Liver (tissue), 8 donors: ENCODE measurements at regions not wholly inside any gene's neighbourhood (a gene's known extent, or its start where the extent isn't known, plus 50 kb on each side); places are given as distances from the start of the nearest gene placed in this dataset.

ENCODE experiments used
- DNase-seq: peaks from one replicate; pipeline ENCODE4 v3.0.0-alpha.2; 2017; ENCODE audit warnings: low spot score
- H3K27ac ChIP-seq, 2 donors: one replicate each; pipeline ENCODE4 v1.7.0; 2013; ENCODE audit warnings: inconsistent platforms in 2 of 2, low read length in 2 of 2, control low read depth in 1 of 2, low read depth in 1 of 2, mild to moderate bottlenecking in 1 of 2
- H3K27me3 ChIP-seq, 4 donors: one replicate each; pipeline versions ENCODE4 v1.6.1 to v1.7.0; 2013; ENCODE audit warnings: low read length in 3 of 4, inconsistent platforms in 1 of 4, mild to moderate bottlenecking in 1 of 4, moderate library complexity in 1 of 4; ENCODE audit not compliant: control insufficient read depth in 4 of 4, insufficient read depth in 4 of 4
- H3K36me3 ChIP-seq, 4 donors: one replicate each; pipeline versions ENCODE4 v1.6.1 to v1.7.0; 2013; ENCODE audit warnings: low read length in 3 of 4, mild to moderate bottlenecking in 3 of 4, low read depth in 1 of 4, moderate library complexity in 1 of 4; ENCODE audit not compliant: control insufficient read depth in 4 of 4, insufficient read depth in 3 of 4
- H3K4me1 ChIP-seq, 4 donors: one replicate each; pipeline versions ENCODE4 v1.6.1 to v1.7.0; 2013; ENCODE audit warnings: low read length in 3 of 4, mild to moderate bottlenecking in 3 of 4, moderate library complexity in 1 of 4; ENCODE audit not compliant: control insufficient read depth in 4 of 4, insufficient read depth in 4 of 4
- H3K4me3 ChIP-seq, 3 donors: one replicate each; pipeline versions ENCODE4 v1.6.1 to v1.7.0; 2013; ENCODE audit warnings: low read length in 3 of 3, control low read depth in 1 of 3, low read depth in 1 of 3, mild to moderate bottlenecking in 1 of 3
- H3K9ac ChIP-seq, 2 donors: one replicate each; pipeline ENCODE4 v1.7.0; 2013; ENCODE audit warnings: low read length in 2 of 2, mild to moderate bottlenecking in 2 of 2, moderate library complexity in 2 of 2, control low read depth in 1 of 2, low read depth in 1 of 2
- H3K9me3 ChIP-seq, 4 donors: one replicate each; pipeline versions ENCODE4 v1.6.1 to v1.7.0; 2013; ENCODE audit warnings: low read length in 3 of 4; ENCODE audit not compliant: control insufficient read depth in 4 of 4
- ATF3 ChIP-seq: IDR thresholded peaks from 2 replicates; pipeline ENCODE4 v1.6.1; 2016; ENCODE audit warnings: antibody characterized with exemption
- EGR1 ChIP-seq, 2 donors: IDR thresholded peaks; 2 replicates each; pipeline ENCODE4 v1.6.1; 2016 to 2018; ENCODE audit warnings: antibody characterized with exemption in 2 of 2, low read depth in 2 of 2
- FOXA2 ChIP-seq: IDR thresholded peaks from 2 replicates; pipeline ENCODE4 v1.6.1; 2016; ENCODE audit warnings: antibody characterized with exemption
- HNF4A ChIP-seq, 2 donors: conservative IDR thresholded peaks; 2 replicates each; pipeline ENCODE4 v1.6.1; 2016; ENCODE audit warnings: antibody characterized with exemption in 2 of 2, mild to moderate bottlenecking in 2 of 2
- HNF4G ChIP-seq: IDR thresholded peaks from 2 replicates; pipeline ENCODE4 v1.6.1; 2016; ENCODE audit warnings: antibody characterized with exemption
- JUND ChIP-seq, 2 donors: IDR thresholded peaks; 2 replicates each; pipeline ENCODE4 v1.6.1; 2016; ENCODE audit warnings: antibody characterized with exemption in 2 of 2
- NR2F2 ChIP-seq: IDR thresholded peaks from 2 replicates; pipeline ENCODE4 v1.6.1; 2016; ENCODE audit warnings: antibody characterized with exemption
- RAD21 ChIP-seq, 2 donors: IDR thresholded peaks; 2 replicates each; pipeline ENCODE4 v1.6.1; 2016; ENCODE audit warnings: antibody characterized with exemption in 2 of 2, mild to moderate bottlenecking in 2 of 2
- REST ChIP-seq: IDR thresholded peaks from 2 replicates; pipeline ENCODE4 v1.6.1; 2016; ENCODE audit warnings: antibody characterized with exemption, mild to moderate bottlenecking
- SP1 ChIP-seq: IDR thresholded peaks from 2 replicates; pipeline ENCODE4 v1.6.1; 2018; ENCODE audit warnings: antibody characterized with exemption, mild to moderate bottlenecking
- TAF1 ChIP-seq: conservative IDR thresholded peaks from 2 replicates; pipeline ENCODE4 v1.6.1; 2016; ENCODE audit warnings: antibody characterized with exemption, mild to moderate bottlenecking
- YY1 ChIP-seq: IDR thresholded peaks from 2 replicates; pipeline ENCODE4 v1.6.1; 2016; ENCODE audit warnings: antibody characterized with exemption, mild to moderate bottlenecking
- WGBS: extraction: QIAGEN DNeasy Blood & Tissue Kit; methylation state at CpG from one replicate; pipeline ENCODE4 v1.1.7; 2013; 5-methylcytosine and 5-hydroxymethylcytosine counted together
- TF ChIP-seq, protein P1 (sequence below): fragments of 150-350 bp; IDR thresholded peaks from 2 replicates; pipeline ENCODE4 v1.5.1; 2017; ENCODE audit warnings: improper control_type of control experiment, low read depth, low read length; ENCODE audit not compliant: missing input control
- TF ChIP-seq, protein P2 (sequence below): IDR thresholded peaks from 2 replicates; pipeline ENCODE4 v1.6.1; 2016; ENCODE audit warnings: antibody characterized with exemption
- donor health status: healthy.
- donor health status: healthy.
- donor health status: healthy.
- donor health status: healthy.
- donor health status: healthy.

DNA sequence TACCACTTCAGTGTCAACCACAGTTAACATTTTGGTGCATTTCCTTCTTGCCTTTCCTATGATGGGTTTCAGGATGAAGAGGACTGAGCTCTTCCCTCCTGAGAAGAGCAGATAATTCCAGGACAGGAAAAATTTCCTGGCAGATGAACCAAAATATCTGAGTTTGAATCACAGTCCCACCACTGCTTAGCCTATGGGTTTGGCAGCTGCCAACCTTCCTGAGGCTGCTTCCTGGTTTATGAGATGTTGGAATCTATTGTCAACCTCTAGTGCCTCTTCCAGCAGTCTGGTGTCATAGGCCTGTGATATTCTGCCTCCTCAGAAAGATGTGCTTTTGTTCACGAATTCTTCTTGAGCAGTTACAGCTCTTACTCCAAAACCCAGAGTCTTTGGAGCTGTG lies 197.4 kb upstream of the FRMD6 start (continued):
- no peak for TF ChIP-seq YY1

GRCh38 chr14:51455041-51455835 lies 196.5 kb upstream of the FRMD6 start:
- Histone ChIP-seq H3K27me3 (no peaks in the 10 kb centered on the region), H3K4me1 (no peaks in the 10 kb centered on the region), H3K9ac (no peak overlapping the region), H3K9me3 (no peaks in the 10 kb centered on the region), H3K36me3 (no peaks in the 10 kb centered on the region), H3K4me3 (no peak overlapping the region), H3K27ac (no peak overlapping the region)
- DNase-seq, result no peak
- 85% methylated on average over 7 of the region's 7 CpGs for WGBS
- TF ChIP-seq, protein P1, sequence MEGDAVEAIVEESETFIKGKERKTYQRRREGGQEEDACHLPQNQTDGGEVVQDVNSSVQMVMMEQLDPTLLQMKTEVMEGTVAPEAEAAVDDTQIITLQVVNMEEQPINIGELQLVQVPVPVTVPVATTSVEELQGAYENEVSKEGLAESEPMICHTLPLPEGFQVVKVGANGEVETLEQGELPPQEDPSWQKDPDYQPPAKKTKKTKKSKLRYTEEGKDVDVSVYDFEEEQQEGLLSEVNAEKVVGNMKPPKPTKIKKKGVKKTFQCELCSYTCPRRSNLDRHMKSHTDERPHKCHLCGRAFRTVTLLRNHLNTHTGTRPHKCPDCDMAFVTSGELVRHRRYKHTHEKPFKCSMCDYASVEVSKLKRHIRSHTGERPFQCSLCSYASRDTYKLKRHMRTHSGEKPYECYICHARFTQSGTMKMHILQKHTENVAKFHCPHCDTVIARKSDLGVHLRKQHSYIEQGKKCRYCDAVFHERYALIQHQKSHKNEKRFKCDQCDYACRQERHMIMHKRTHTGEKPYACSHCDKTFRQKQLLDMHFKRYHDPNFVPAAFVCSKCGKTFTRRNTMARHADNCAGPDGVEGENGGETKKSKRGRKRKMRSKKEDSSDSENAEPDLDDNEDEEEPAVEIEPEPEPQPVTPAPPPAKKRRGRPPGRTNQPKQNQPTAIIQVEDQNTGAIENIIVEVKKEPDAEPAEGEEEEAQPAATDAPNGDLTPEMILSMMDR, result no peak
- no peak for TF ChIP-seq NR2F2
- TF ChIP-seq JUND (IDR thresholded peaks at IDR 0.05), result no peak
- TF ChIP-seq FOXA2, result no peak
- no peak for TF ChIP-seq EGR1 (IDR thresholded peaks at IDR 0.05; ENCODE audit: low read depth in 2 of 2)
- TF ChIP-seq REST, result no peak
- TF ChIP-seq RAD21 (IDR thresholded peaks at IDR 0.05), result no peak
- TF ChIP-seq TAF1, result no peak

DNA sequence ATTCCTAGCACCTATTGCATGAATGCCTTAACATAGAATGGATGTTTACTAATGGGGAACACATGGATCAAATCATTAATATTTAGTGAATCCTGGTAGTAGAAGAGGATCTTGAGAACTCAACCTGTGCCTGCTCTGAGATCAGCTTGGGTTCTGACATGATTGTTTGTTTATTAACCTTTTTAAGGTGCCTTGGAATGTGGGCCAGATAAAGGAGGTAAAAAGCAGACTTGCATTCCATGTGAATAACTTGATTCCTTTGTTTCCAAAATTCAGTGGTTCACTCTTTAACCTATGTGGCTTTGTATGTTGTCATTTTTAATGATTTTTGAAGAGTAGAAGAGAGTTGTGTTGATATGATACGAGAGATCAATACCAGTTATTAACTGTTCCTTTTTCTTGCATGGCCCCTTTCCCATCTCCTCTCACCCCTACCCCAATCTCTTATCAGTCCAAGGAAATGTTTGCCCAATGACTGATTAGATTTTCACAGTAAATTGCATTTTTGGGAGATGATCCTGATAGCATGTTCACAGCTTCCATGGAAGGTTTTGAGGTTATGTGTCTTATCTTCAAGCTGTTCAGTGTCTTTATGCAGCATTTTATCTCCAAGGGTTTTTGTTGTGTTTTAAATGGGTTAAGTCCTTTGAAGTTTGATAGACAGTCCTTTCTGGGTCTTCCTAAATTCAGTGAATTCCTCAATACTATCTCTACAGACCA lies 193.7 kb upstream of the FRMD6 start:
- no peak for DNase-seq
- Histone ChIP-seq H3K36me3 (no peaks in the 10 kb centered on the region), H3K4me3 (no peak overlapping the region), H3K4me1 (no peaks in the 10 kb centered on the region), H3K9ac (no peak overlapping the region), H3K27ac (no peak overlapping the region), H3K27me3 (no peaks in the 10 kb centered on the region), H3K9me3 (no peaks in the 10 kb centered on the region)
- 44% methylated on average over 1 of the region's 1 CpG for WGBS
- TF ChIP-seq HNF4A (conservative IDR thresholded peaks at IDR 0.05) (no peak), FOXA2 (no peak), EGR1 (IDR thresholded peaks at IDR 0.05; ENCODE audit: low read depth in 2 of 2) (no peak), YY1 (no peak), JUND (IDR thresholded peaks at IDR 0.05) (no peak), ATF3 (no peak), NR2F2 (no peak), HNF4G (no peak), SP1 (no peak), REST (no peak)
- TF ChIP-seq, protein P1, result no peak
- TF ChIP-seq, protein P2, sequence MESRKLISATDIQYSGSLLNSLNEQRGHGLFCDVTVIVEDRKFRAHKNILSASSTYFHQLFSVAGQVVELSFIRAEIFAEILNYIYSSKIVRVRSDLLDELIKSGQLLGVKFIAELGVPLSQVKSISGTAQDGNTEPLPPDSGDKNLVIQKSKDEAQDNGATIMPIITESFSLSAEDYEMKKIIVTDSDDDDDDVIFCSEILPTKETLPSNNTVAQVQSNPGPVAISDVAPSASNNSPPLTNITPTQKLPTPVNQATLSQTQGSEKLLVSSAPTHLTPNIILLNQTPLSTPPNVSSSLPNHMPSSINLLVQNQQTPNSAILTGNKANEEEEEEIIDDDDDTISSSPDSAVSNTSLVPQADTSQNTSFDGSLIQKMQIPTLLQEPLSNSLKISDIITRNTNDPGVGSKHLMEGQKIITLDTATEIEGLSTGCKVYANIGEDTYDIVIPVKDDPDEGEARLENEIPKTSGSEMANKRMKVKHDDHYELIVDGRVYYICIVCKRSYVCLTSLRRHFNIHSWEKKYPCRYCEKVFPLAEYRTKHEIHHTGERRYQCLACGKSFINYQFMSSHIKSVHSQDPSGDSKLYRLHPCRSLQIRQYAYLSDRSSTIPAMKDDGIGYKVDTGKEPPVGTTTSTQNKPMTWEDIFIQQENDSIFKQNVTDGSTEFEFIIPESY, result no peak
